NK-92 treated with Interleukin-12 subunit alpha and Interleukin-12 subunit beta, amount 100 ng/mL, for 24 hours (cell line): ENCODE measurements at regions not wholly inside any gene's neighbourhood (a gene's known extent, or its start where the extent isn't known, plus 50 kb on each side); places are given as distances from the start of the nearest gene placed in this dataset.

Experiments used
- DNase-seq: peaks from one replicate; lab custom pipeline; 2025; lab: John Stamatoyannopoulos, UW

GRCh38 chr2:21253311-21254027 is 129.7 kb downstream of the TDRD15 start:
- no peak for DNase-seq

GRCh38 chr2:21254170-21254965 is 130.6 kb downstream of the TDRD15 start:
- no peak for DNase-seq

DNA sequence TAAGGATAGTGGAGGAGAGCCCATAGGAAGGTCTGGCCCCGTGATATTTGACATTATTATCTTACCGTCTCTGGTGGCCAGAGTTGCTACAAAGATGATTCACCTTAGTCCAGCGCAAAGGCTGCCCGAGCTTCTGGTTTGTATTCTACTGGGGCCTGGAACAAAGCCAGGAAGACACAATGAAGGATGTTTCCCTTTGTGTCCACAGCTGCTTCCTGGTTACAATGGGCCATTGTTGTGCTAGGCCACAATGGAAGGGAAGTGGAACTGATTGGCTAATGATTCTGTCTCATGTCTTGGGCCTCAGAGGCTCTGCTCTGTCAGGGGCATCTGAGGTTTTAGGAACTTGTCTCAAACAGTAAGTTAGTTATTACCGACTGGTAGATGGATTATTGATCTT is 132.2 kb downstream of the TDRD15 start:
- no peak for DNase-seq

- no peak for DNase-seq
These were observed 133.9 kb downstream of the TDRD15 start for GRCh38 chr2:21257621-21258020.

GRCh38 chr2:21258082-21258481 is 134.3 kb downstream of the TDRD15 start:
- no peak for DNase-seq

DNA sequence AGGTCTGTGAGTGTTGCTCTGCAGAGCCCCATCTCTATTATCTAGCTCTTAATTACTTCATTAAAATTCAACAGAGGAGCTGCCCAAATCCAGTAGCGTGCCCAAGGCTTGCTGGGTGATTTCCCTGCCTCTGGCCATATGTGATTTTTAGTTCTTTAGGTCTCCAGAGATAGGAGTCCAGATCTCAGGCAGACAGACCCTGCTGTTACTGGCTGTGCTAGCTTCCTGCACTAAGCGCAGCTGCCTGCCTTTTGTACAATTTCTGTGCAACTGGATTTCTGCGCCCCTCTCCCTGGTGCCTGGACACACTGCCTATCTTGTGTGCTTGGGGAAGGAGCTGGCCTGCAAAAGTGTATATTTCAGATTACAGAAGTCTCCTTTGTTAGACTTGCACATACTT is 136.5 kb downstream of the TDRD15 start:
- DNase-seq = no peak

- no peak for DNase-seq
These were observed 137.8 kb downstream of the TDRD15 start for GRCh38 chr2:21261591-21261990.

DNA sequence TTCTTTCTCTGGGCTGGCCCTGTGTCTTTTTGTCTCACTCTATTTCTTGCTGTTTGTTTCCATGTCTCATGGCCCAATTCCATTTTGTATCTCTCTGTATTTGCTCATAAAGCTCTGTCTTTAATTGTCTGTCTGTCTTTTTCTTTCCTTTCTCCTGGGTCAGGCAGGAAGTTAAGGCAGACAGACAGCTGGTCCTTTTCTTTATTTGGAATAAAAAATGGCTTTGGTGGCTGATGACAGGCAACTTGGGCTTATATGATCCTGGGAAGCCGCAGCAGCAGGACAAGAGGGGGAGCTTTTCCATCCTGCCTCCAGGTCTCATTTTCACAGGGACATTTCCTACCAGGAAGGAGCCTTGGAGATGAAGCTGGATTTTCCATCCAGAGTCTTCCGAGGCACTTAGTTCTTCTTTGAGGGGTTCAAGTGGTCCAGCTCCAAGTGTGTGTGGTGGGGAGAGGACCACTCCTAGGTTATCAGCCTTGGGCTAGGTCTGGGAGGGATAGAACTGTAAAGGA is 138.7 kb downstream of the TDRD15 start:
- DNase-seq = no peak

DNA sequence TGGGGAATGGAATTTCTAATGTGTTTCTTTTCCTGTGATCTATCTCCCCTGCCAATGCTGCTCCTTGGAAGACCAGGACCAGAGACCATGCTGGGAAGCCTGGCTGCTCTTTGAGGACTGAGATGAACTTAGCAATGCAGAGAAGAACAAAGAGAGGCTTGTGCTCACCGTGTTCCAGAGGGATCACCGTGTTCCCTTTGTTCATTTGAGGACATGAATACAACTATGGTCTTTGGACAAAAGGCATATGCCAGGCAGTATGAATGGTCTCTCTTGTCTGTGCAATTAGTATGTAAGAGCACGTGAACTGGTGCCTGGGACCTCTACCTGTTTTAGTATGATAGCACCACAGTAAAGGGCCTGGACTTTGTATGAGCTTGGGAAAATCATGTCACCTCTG is 139.9 kb downstream of the TDRD15 start:
- DNase-seq = no peak

DNA sequence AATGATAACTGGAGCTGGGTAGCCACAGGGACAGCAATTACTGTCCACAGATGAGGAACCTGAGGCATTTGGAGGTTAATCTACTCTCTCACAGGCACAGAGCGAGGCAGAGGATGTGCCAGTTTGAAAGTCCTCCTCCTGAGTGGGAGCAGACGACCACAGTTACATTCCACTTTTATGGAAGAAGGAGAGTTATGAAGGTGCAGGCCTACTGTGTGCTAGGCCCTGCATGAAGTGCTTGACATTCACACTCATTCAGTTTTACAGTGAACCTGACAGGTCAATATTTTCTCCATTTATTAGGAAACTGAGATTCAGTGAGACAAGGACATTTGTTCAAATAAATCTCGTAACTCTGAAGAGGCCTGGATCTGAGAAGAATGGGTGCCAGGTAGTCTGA is 142.0 kb downstream of the TDRD15 start:
- DNase-seq = no peak

DNA sequence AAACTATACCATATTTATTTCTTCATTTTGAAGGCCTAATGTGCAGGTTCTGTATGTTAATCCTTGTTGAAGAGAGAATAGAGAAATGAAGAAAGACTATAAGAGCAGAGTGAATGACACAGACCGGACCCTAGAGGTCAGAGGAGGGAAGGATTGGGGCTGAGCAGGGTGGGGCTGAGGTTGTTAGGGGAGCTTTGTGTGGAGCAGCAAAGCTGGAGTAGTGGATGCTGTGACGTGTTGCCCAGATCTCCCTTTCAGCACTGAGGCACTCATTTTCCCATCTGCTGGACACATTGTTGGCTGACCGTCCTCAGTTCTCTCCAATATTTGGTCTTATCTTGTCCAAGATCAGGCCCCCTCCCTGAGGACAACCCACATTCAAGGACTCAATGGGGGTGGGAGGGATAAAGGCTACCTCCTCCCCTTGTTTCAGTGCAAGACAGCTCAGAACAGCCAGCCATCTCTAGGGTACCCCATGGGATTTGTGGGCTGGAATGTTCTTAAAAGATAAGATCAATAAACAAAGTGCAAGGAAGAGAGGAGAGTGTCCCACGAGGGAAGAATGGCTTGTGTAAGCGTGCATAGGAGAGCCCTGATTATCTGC is 143.6 kb downstream of the TDRD15 start:
- DNase-seq = no peak

DNA sequence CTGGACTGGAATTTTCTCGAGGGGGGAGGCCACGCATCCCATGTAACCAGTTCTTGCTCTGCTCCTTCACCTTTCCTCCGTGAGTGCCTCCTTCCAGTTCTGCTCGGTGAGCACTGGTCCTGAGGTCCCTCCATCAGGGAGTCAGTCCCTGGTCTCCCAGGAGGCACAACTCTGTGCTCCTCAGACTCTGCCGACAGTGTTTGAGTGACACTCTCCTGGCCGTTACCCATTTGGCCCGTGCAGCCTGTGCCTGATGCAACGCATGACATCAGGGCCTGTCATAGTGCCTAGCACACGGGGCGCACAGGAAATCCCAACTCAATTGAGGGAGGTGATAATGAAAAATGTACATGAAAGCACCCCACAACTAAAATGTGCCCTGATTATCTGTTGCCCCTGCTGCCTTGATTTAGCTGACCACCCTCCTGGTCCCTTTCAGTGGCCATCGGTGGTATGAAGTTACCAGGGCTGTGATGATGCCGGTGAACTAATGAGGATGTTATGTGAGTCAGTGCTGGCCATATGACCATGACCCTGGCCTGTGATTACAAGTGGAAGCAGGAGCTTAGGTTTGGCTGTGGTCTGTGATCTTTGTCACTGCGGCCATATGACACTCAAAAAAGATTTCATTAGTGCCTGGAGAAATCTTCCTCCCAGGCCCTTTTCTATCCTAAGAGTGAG is 144.6 kb downstream of the TDRD15 start:
- no peak for DNase-seq

DNA sequence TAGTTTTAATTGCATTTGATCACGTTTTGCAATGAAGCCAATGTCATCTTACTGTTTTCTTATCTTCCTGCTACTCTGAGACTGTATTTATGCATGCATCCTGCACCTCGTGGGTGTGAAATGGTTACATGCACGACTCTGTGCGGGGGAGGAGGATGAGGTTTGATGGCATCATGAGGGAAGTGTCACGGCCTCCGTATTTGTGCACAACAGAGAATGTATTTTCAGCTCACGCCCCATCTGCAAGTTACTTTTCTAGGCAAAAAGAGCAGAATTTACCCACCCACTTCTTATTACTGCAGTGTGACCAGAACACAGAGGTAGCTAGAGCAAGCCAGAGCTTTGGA is 145.1 kb downstream of the TDRD15 start:
- no peak for DNase-seq

DNA sequence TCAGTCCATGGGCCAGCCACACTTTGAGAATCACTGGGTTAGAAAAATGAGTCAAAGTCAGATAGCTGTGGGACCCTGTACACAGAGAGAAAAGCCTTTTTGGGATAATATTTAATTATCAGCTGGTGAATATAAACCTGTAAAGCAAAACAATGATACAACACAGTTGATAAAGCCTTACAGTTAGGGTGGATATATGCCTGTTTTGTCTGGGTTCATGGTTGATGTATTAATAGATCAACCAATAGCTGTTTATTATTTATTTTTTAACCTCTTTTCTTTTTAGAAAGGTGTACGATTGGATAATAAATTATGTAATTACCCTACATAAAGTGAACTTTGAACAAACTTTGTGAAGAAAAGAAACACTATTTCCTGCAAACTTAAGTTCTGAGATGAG is 145.6 kb downstream of the TDRD15 start:
- DNase-seq = no peak

- DNase-seq = no peak
These were observed 146.3 kb downstream of the TDRD15 start for GRCh38 chr2:21270083-21270491.

DNA sequence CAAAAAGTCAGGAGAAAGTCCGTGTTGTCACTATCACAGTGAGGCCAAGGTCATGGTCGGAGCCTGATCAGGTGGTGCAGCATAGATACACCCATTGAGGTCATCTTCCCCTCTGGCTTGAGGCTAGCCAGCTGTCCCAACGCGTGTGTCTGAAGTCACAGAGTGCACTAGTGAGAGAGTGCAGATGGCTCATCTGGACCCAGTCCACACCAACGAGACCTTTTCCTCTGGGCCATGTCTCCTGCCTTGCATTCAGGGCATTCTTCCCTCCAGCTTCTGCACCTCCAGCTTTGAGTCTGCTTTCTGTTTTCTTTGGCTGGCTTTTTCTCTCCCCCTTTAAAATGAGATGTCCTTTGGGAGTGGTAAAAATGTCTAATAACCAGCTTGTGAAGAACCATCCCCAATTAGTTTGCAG is 146.9 kb downstream of the TDRD15 start:
- no peak for DNase-seq

DNA sequence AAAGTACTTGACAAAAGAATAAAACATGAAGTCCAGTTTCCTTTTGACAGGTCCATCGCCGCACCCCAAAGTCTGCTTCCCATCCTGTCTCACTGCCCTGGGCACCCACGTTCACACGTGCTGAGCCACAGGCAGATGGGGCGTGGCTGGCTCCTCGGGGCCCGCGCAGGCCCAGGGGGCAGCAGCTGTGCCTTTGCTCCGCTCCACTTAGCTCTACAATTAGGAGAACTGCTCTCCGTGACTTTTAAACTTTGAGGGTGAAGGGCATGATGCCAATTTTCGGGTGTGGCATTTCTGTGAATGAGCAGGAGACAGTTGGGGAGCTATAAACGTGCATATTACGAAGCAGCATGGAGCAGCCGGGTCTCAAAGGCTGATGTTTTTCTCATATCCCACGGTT is 152.4 kb downstream of the TDRD15 start:
- DNase-seq = no peak

DNA sequence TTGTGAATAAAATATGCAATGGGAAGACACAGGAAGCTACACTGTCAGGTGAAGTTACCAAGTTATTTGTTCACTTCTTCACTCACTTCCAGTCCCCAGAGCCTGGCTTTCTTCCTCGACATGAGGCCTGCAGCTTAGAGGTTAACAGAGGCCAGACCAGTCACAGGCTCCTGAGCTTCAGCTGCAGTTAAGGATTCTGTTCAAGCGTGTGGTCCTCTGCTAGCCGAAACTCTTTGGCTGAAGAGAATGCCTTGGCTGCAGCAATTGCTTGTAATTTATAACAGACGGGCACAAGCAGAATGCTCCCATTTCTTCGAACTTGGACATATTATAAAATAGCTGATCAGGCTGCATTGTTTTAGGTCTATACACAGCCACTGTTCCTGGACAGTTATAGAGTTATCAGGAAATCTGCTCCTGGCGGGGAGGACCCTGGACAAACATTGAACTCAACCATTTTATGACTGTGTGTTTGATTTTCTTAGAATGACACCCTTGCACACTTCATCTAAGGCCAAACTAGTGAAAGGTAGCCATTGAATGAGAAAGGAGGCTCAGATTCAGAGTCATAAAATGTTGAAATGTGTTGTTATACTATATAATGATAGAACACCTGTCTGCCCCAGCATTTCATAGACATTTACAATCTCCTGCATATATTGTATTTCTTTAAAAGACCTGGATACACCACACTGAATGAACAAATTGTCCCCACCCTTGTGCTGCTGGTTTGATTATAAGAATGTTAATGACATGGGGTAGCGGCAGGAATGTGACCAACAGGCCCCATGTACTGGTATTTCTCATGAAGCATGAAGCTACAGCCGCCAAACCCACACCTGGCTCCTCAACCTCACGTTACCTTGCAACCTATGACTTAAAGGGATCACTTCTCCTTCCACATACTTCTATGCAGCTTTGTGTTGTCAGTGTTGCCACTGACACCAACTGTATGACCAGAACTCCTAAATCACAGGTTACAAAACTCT is 153.6 kb downstream of the TDRD15 start:
- no peak for DNase-seq

GRCh38 chr2:21279525-21279924 is 155.8 kb downstream of the TDRD15 start:
- no peak for DNase-seq

DNA sequence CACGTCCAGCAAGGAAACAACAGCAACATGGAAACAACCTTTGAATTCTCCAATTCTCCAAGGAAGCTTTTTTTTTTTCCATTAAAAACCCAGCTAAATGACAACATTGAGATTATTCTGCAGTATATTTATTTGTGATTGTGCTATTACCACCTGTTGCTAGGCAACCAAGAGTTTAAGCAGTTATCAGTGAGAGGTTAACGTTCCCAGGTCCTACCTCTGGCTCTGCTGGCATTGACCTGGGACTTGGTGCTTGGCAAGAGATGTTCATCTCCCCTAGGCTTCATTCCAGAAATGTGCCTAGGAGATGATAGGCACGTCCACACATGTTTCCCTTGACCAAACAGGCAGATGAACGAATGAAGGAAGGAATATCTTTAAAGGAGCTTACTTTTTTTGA is 157.0 kb downstream of the TDRD15 start:
- DNase-seq = no peak

DNA sequence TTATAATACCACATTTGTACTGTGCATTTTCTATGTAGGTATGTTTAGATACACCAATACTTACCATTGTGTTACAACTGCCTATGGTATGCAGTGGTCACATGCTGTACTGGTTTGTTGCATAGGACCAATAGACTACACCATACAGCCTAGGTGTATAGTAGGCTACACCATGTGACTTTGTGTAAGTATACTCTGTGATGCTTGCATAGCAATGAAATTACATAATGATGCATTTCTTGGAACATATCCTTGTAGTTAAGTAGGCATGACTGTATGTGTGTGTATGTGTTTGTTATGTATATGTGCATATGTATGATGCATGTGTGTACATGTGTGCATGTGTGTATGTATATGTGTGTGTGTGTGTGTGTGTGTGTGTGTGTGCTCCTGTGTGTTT is 157.6 kb downstream of the TDRD15 start:
- no peak for DNase-seq
